ENCODE measurements at regions not wholly inside any gene's neighbourhood (a gene's known extent, or its start where the extent isn't known, plus 50 kb on each side); places are given as distances from the start of the nearest gene placed in this dataset.

- DNase-seq (ENCODE audit: low read depth), result no peak
- TF ChIP-seq CTCF (IDR thresholded peaks at IDR 0.05; ENCODE audit: low read depth, low read length, missing control alignments), result no peak
- H3K4me3 ChIP-seq (ENCODE audit: low read depth, low read length), result no peak overlapping the region
Observed at GRCh38 chr18:73421010-73421409, 553.2 kb upstream of the NETO1 start.

- H3K4me3 ChIP-seq (ENCODE audit: low read depth, low read length), result no peak overlapping the region
- no peak for DNase-seq (ENCODE audit: low read depth)
- TF ChIP-seq CTCF (IDR thresholded peaks at IDR 0.05; ENCODE audit: low read depth, low read length, missing control alignments), result no peak
Observed at GRCh38 chr18:73419531-73419930, 551.7 kb upstream of the NETO1 start.

GRCh38 chr18:73414598-73414997, 546.8 kb upstream of the NETO1 start:
- DNase-seq (ENCODE audit: low read depth), result no peak
- TF ChIP-seq CTCF (IDR thresholded peaks at IDR 0.05; ENCODE audit: low read depth, low read length, missing control alignments), result no peak
- H3K4me3 ChIP-seq (ENCODE audit: low read depth, low read length), result no peak overlapping the region

- no peak for TF ChIP-seq CTCF (IDR thresholded peaks at IDR 0.05; ENCODE audit: low read depth, low read length, missing control alignments)
- H3K4me3 ChIP-seq (ENCODE audit: low read depth, low read length), result no peak overlapping the region
- DNase-seq (ENCODE audit: low read depth), result no peak
Observed at GRCh38 chr18:73414069-73414468, 546.3 kb upstream of the NETO1 start.

- TF ChIP-seq CTCF (IDR thresholded peaks at IDR 0.05; ENCODE audit: low read depth, low read length, missing control alignments), result no peak
- H3K4me3 ChIP-seq (ENCODE audit: low read depth, low read length), result no peak overlapping the region
- DNase-seq (ENCODE audit: low read depth), result no peak
Observed at GRCh38 chr18:73409242-73409641, 541.5 kb upstream of the NETO1 start.

GRCh38 chr18:73408469-73408868, 540.7 kb upstream of the NETO1 start:
- TF ChIP-seq CTCF (IDR thresholded peaks at IDR 0.05; ENCODE audit: low read depth, low read length, missing control alignments), result no peak
- no peak overlapping the region for H3K4me3 ChIP-seq (ENCODE audit: low read depth, low read length)
- no peak for DNase-seq (ENCODE audit: low read depth)

GRCh38 chr18:73407506-73407905, 539.7 kb upstream of the NETO1 start:
- H3K4me3 ChIP-seq (ENCODE audit: low read depth, low read length), result no peak overlapping the region
- no peak for DNase-seq (ENCODE audit: low read depth)
- TF ChIP-seq CTCF (IDR thresholded peaks at IDR 0.05; ENCODE audit: low read depth, low read length, missing control alignments), result no peak

All from GM12864 (cell line).